ENCODE measurements at regions not wholly inside any gene's neighbourhood (a gene's known extent, or its start where the extent isn't known, plus 50 kb on each side); places are given as distances from the start of the nearest gene placed in this dataset.
A peak's percentile ranks its signal among the peaks of the same experiment; 100 is the strongest.

DNA sequence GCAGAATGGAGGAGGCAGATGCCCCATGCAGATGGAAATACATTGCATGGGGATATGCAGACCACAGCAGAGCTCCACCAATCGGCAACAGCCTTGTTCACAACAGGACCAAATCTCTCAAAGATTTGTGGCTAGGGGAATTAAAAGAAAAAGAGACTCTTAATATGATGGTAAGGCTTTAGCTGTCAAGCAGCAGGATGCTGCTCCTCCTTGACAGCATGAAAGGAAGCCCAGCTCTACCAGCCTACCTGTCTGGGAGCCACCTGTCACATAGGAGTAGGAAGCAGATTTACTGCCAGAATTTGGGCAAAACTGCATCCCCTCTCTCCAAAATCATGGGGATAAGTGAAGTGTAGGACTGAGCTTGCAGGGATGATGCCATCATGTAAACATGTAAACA is 769.6 kb upstream of the ARPP21 start:
- TF ChIP-seq, protein P1, sequence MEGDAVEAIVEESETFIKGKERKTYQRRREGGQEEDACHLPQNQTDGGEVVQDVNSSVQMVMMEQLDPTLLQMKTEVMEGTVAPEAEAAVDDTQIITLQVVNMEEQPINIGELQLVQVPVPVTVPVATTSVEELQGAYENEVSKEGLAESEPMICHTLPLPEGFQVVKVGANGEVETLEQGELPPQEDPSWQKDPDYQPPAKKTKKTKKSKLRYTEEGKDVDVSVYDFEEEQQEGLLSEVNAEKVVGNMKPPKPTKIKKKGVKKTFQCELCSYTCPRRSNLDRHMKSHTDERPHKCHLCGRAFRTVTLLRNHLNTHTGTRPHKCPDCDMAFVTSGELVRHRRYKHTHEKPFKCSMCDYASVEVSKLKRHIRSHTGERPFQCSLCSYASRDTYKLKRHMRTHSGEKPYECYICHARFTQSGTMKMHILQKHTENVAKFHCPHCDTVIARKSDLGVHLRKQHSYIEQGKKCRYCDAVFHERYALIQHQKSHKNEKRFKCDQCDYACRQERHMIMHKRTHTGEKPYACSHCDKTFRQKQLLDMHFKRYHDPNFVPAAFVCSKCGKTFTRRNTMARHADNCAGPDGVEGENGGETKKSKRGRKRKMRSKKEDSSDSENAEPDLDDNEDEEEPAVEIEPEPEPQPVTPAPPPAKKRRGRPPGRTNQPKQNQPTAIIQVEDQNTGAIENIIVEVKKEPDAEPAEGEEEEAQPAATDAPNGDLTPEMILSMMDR (IDR thresholded peaks at IDR 0.05; ENCODE audit: low read length, missing control alignments), result no peak
- DNase-seq (ENCODE audit: low read depth), result no peak

DNA sequence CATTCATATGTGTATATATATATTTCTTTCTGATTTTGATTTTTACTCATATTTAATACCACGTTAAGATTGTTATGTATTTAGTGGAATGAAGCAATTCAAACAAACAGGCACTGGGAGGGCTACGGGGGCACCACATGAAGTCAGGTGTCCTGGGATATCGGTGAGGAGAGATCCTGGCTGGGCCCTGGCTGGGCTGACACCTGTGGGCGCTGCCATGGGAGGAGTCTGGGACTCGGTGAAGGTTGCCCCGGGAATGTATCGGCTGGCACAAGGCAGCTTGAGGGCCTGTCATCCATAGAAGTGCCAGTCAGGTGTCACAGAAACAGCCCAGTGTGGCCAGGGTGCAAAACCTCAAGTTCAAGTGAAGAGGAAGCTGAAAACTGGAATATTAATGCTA is 766.9 kb upstream of the ARPP21 start:
- TF ChIP-seq, protein P1 (IDR thresholded peaks at IDR 0.05; ENCODE audit: low read length, missing control alignments), result no peak
- no peak overlapping the region for H3K4me3 ChIP-seq (replicated peaks; ENCODE audit: low read depth, low read length)
- DNase-seq (ENCODE audit: low read depth), result no peak

More for the DNA sequence above, 769.6 kb upstream of the ARPP21 start:
- no peak overlapping the region for H3K4me3 ChIP-seq (replicated peaks; ENCODE audit: low read depth, low read length)

DNA sequence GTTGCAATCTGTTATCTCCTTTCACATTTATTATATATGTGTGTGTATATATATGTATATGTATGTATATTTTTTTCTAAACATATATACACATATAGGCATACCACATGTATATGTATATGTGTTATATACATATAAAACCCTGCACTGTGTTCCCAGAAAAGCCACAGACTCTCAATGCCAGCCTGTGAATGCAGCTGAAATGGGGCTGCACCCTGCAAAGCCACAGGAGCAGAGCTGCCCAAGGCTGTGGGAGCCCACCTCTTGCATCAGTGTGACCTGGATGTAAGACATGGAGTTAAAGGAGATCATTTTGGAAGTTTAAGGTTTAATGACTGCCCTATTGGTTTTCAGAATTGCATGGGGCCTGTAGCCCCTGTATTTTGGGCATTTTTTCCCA is 762.3 kb upstream of the ARPP21 start:
- TF ChIP-seq, protein P1 (IDR thresholded peaks at IDR 0.05; ENCODE audit: low read length, missing control alignments), result no peak
- DNase-seq (ENCODE audit: low read depth), result no peak
- H3K4me3 ChIP-seq (replicated peaks; ENCODE audit: low read depth, low read length), result no peak overlapping the region

DNA sequence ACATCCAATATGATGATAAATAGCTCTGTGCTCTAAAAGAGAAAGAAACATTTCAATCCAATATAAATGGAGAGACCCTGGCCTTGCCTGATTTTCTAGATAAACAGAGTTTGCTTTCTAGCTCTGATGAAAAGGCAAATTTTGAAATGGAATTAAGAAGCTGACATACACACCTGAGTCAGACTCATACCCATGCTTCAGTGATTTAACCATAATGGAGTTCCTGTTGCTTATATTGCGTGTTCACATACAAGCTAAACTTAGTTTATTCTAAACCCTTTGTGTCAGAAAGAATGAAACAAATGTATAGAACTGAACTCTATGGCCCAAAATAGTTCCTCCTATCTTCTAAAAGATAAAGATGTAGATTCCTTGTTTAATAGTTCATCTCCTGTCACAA is 760.8 kb upstream of the ARPP21 start:
- DNase-seq (ENCODE audit: low read depth), result no peak
- no peak overlapping the region for H3K4me3 ChIP-seq (replicated peaks; ENCODE audit: low read depth, low read length)
- TF ChIP-seq, protein P1 (IDR thresholded peaks at IDR 0.05; ENCODE audit: low read length, missing control alignments), result no peak

DNA sequence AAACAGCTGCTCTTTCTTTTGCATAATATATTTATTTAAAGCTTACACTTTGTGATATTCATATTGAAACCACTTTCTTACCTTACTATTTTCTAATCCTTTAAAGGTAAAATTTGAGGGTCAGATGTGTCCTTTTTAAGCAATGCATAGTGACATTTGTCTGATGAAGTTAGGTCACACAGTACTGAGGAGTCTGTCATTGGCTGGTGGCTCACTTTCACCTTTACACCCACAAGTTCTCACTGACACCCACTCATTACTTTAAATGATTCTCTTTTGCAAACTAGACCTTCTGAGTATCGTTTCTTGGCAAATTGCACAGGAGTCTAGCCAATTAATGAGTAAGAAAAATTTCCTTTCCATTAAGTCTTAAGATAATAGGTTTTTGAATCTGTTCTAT is 758.3 kb upstream of the ARPP21 start:
- TF ChIP-seq, protein P1 (IDR thresholded peaks at IDR 0.05; ENCODE audit: low read length, missing control alignments), result no peak
- no peak overlapping the region for H3K4me3 ChIP-seq (replicated peaks; ENCODE audit: low read depth, low read length)
- no peak for DNase-seq (ENCODE audit: low read depth)

DNA sequence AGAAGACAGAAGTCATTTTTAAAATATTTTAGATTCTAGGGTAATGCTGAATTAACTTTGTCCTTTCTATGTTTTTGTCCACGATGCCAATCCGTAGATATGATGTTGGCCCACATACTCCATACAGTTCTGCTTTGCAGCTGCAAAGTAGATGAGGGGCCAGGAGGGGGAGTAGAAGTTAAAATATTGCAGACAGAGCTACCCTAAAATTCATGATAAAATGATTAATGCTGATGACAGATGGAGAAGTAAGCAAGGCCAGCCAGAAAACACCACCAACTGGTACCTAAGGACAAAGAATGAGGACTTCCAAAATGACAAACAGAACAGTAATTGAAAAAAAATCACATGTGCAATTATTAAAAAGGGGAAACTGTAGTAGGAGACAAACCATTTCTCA is 756.6 kb upstream of the ARPP21 start:
- H3K4me3 ChIP-seq (replicated peaks; ENCODE audit: low read depth, low read length), result no peak overlapping the region
- TF ChIP-seq, protein P1 (IDR thresholded peaks at IDR 0.05; ENCODE audit: low read length, missing control alignments), result peak; percentile 55
- peak; percentile 47 for DNase-seq (ENCODE audit: low read depth)

DNA sequence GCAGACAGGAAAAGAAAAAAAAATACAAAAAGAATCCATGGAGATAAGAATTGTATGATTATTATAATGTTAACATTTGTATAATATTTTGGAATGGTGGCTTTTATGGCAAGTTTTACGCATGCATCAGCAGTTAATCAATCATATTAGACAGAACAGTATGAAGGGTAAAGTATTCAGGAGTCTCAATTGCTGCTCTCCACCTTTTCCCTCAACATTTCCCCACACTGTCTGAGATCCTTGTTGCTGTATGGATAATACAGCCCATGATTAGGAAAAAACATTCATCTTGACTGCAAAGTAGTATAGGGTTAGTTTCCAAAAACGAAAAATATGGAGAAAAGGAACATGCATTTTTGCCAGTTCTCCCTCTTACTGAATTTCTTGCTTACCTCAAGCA is 755.3 kb upstream of the ARPP21 start:
- DNase-seq (ENCODE audit: low read depth), result no peak
- TF ChIP-seq, protein P1 (IDR thresholded peaks at IDR 0.05; ENCODE audit: low read length, missing control alignments), result no peak
- H3K4me3 ChIP-seq (replicated peaks; ENCODE audit: low read depth, low read length), result no peak overlapping the region

Data from fibroblast of pulmonary artery (primary cell).